Neuronal stem cell (in vitro differentiated cells): ENCODE measurements at regions not wholly inside any gene's neighbourhood (a gene's known extent, or its start where the extent isn't known, plus 50 kb on each side); places are given as distances from the start of the nearest gene placed in this dataset.

ENCODE experiments used
- DNase-seq: peaks from one replicate; pipeline ENCODE4 v3.0.0-alpha.2; 2013; ENCODE audit warnings: low spot score
- H2AFZ ChIP-seq: one replicate; pipeline ENCODE4 v1.6.1; 2013; ENCODE audit warnings: mild to moderate bottlenecking, low read length, inconsistent platforms
- H2AK5ac ChIP-seq: 2 replicates; pipeline ENCODE4 v1.6.1; 2013; ENCODE audit warnings: low read depth, mild to moderate bottlenecking, inconsistent platforms, low read length, moderate library complexity, mixed read lengths
- H2BK120ac ChIP-seq: 2 replicates; pipeline ENCODE4 v1.6.1; 2013; ENCODE audit warnings: low read depth, mild to moderate bottlenecking, inconsistent platforms, low read length, moderate library complexity, mixed read lengths
- H2BK12ac ChIP-seq: one replicate; pipeline ENCODE4 v1.6.1; 2013; ENCODE audit warnings: low read length, inconsistent platforms
- H2BK15ac ChIP-seq: 2 replicates; pipeline ENCODE4 v1.6.1; 2013; ENCODE audit warnings: mild to moderate bottlenecking, low read length, inconsistent platforms, mixed read lengths
- H2BK5ac ChIP-seq: one replicate; pipeline ENCODE4 v1.6.1; 2013; ENCODE audit warnings: inconsistent platforms, mild to moderate bottlenecking, low read length, moderate library complexity
- H3K14ac ChIP-seq: one replicate; pipeline ENCODE4 v1.6.1; 2013; ENCODE audit warnings: low read length, inconsistent platforms
- H3K18ac ChIP-seq: 2 replicates; pipeline ENCODE4 v1.6.1; 2013; ENCODE audit warnings: low read length, inconsistent platforms
- H3K23ac ChIP-seq: 2 replicates; pipeline ENCODE4 v1.6.1; 2013; ENCODE audit warnings: low read depth, mild to moderate bottlenecking, mixed read lengths, low read length, inconsistent platforms; ENCODE audit not compliant: poor library complexity
- H3K27ac ChIP-seq: replicated peaks from 3 replicates; pipeline ENCODE4 v1.5.1; 2013; ENCODE audit warnings: low read length, inconsistent platforms
- H3K27me3 ChIP-seq, 3 experiments: 2 replicates each; pipeline ENCODE4 v1.6.1; 2013; ENCODE audit warnings: low read length in 3 of 3, mild to moderate bottlenecking in 2 of 3, inconsistent platforms in 1 of 3, low read depth in 1 of 3, mixed read lengths in 1 of 3, moderate library complexity in 1 of 3; ENCODE audit not compliant: control insufficient read depth in 3 of 3, insufficient read depth in 3 of 3
- H3K36me3 ChIP-seq, 2 donors: replicated peaks in 1 of 2; 2 replicates each; pipeline ENCODE4 v1.6.1; 2013; ENCODE audit warnings: low read length in 2 of 2; ENCODE audit not compliant: control insufficient read depth in 2 of 2, insufficient read depth in 2 of 2
- H3K4ac ChIP-seq: 2 replicates; pipeline ENCODE4 v1.6.1; 2013; ENCODE audit warnings: inconsistent platforms, mild to moderate bottlenecking, low read length, moderate library complexity
- H3K4me1 ChIP-seq, 2 donors: 1 replicate in 1 of 2; 2 replicates in 1 of 2; pipeline ENCODE4 v1.6.1; 2013; ENCODE audit warnings: low read length in 2 of 2, low read depth in 1 of 2; ENCODE audit not compliant: control insufficient read depth in 2 of 2, insufficient read depth in 1 of 2
- H3K4me2 ChIP-seq: one replicate; pipeline ENCODE4 v1.6.1; 2013; ENCODE audit warnings: mild to moderate bottlenecking, low read length, inconsistent platforms; ENCODE audit not compliant: insufficient read depth, poor library complexity, severe bottlenecking
- H3K4me3 ChIP-seq, 2 donors: 2 replicates each; pipeline ENCODE4 v1.5.1; 2013; ENCODE audit warnings: low read length in 2 of 2, mild to moderate bottlenecking in 2 of 2, inconsistent platforms in 1 of 2, moderate library complexity in 1 of 2
- H3K79me1 ChIP-seq: one replicate; pipeline ENCODE4 v1.6.1; 2013; ENCODE audit warnings: low read depth, mild to moderate bottlenecking, inconsistent platforms, low read length, moderate library complexity
- H3K9ac ChIP-seq: one replicate; pipeline ENCODE4 v1.6.1; 2013; ENCODE audit warnings: mild to moderate bottlenecking, low read depth, low read length, inconsistent platforms; ENCODE audit not compliant: poor library complexity
- H3K9me3 ChIP-seq, 2 donors: replicated peaks in 1 of 2; 2 replicates each; pipeline versions ENCODE3 to v1.6.1; 2013; ENCODE audit warnings: low read length in 2 of 2, mild to moderate bottlenecking in 2 of 2, inconsistent platforms in 1 of 2, low read depth in 1 of 2, mixed read lengths in 1 of 2, moderate library complexity in 1 of 2; ENCODE audit not compliant: control insufficient read depth in 2 of 2, insufficient read depth in 1 of 2
- H4K8ac ChIP-seq: one replicate; pipeline ENCODE4 v1.6.1; 2013; ENCODE audit warnings: low read depth, mild to moderate bottlenecking, inconsistent platforms, low read length, moderate library complexity
- H4K91ac ChIP-seq: one replicate; pipeline ENCODE4 v1.6.1; 2013; ENCODE audit warnings: low read length, low read depth, mild to moderate bottlenecking, inconsistent platforms; ENCODE audit not compliant: poor library complexity
- WGBS, 2 donors: extraction: QIAGEN DNeasy Blood & Tissue Kit; methylation state at CpG; one replicate each; pipeline ENCODE4 v1.1.7; 2013; ENCODE audit warnings: missing lambda C conversion rate in 2 of 2, mixed read lengths in 1 of 2; ENCODE audit not compliant: insufficient read length in 2 of 2, insufficient replicate concordance in 1 of 2; ENCODE audit errors: extremely low coverage in 2 of 2; 5-methylcytosine and 5-hydroxymethylcytosine counted together

DNA sequence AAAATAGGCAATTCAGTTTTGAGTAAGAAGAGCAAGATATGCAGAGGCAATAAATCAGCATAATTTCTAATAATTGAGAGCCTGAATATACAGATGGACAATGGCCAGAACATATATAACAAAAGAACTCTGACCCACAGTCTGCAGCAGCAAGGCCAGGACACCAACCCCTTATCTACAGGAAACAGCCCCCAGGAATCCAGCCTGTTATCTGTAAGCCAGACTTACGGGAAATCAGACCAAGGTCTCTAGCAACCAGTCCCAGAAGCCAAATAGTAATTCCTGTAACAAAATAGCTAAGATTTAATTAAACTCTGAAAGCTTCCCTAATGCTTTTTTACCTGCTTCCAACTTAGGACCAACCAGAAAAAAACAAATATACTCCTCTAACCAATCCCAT lies 434.5 kb upstream of the GYPC start:
- Histone ChIP-seq H3K18ac (no peak overlapping the region), H2BK5ac (no peak overlapping the region), H2BK15ac (no peak overlapping the region), H2AK5ac (no peak overlapping the region), H3K4ac (no peak overlapping the region), H3K4me2 (no peak overlapping the region), H2BK120ac (no peak overlapping the region), H3K27ac (no peak overlapping the region), H2BK12ac (no peak overlapping the region), H3K4me3 (no peak overlapping the region), H2AFZ (no peak overlapping the region), H3K9me3 (peaks cover 0 to 2% of the 10 kb centered on the region in 2 donors), H3K9ac (no peak overlapping the region), H3K79me1 (no peaks in the 10 kb centered on the region), H3K27me3 (no peaks in the 10 kb centered on the region), H3K36me3 (no peaks in the 10 kb centered on the region), H3K4me1 (no peaks in the 10 kb centered on the region), H4K91ac (no peak overlapping the region), H4K8ac (no peak overlapping the region), H3K14ac (no peak overlapping the region), H3K23ac (no peak overlapping the region)
- no peak for DNase-seq
- no CpG with 5 or more reads among the region's 1 CpG for WGBS, 2 donors

DNA sequence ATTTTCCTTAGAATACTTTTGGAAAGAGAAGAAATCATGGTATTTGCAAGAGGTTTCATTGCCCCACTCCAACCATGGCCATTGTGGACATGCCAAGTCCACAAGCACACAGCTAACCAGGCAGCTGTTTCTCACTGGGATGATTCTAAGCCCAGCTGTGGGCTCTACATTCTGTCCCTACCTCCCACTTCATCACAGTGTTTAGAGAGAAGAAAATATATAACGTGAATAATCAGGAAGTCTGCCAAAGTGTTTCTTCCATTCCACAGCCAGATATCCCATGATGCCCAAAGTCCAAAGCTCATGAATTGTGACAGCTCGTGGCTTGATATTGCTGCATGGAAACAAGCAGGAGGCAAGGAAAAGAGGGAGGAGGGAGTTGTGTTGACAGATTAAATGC lies 433.7 kb upstream of the GYPC start:
- no peak overlapping the region for H2BK15ac ChIP-seq
- H3K4me2 ChIP-seq = no peak overlapping the region
- no peak overlapping the region for H2AK5ac ChIP-seq
- H3K4me1 ChIP-seq = no peaks in the 10 kb centered on the region
- H3K36me3 ChIP-seq = no peaks in the 10 kb centered on the region
- no CpG with 5 or more reads among the region's 2 CpGs for WGBS, 2 donors
- no peaks in the 10 kb centered on the region for H3K79me1 ChIP-seq
- H2AFZ ChIP-seq = no peak overlapping the region
- no peaks in the 10 kb centered on the region for H3K27me3 ChIP-seq
- peaks cover 0 to 2% of the 10 kb centered on the region in 2 donors for H3K9me3 ChIP-seq
- no peak overlapping the region for H4K91ac ChIP-seq
- no peak overlapping the region for H2BK120ac ChIP-seq
- H3K9ac ChIP-seq = no peak overlapping the region
- no peak overlapping the region for H3K14ac ChIP-seq
- no peak overlapping the region for H3K27ac ChIP-seq
- no peak overlapping the region for H3K4ac ChIP-seq
- no peak overlapping the region for H3K18ac ChIP-seq
- H3K23ac ChIP-seq = no peak overlapping the region
- H4K8ac ChIP-seq = no peak overlapping the region
- H3K4me3 ChIP-seq = no peak overlapping the region
- H2BK5ac ChIP-seq = no peak overlapping the region
- DNase-seq = no peak
- H2BK12ac ChIP-seq = no peak overlapping the region

DNA sequence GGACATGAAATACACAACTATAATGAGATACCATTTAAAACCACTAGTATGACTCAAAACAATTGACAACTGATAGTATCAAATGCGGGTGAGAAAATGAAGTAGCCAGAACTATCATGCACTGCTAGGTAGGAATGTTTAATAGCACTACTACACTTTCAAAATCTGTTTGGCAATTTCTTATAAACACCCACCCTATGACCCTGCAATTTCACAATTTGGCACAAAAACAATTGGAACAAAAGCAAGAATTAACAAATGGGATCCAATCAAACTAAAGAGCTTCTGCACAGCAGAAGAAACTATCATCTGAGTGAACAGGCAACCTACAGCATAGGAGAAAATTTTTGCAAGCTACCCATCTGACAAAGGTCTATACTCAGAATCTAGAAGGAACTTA lies 431.2 kb upstream of the GYPC start:
- no peak overlapping the region for H2BK120ac ChIP-seq
- H3K36me3 ChIP-seq = no peaks in the 10 kb centered on the region
- H2BK12ac ChIP-seq = no peak overlapping the region
- H3K79me1 ChIP-seq = no peaks in the 10 kb centered on the region
- no peak overlapping the region for H3K4me2 ChIP-seq
- no peaks in the 10 kb centered on the region for H3K9me3 ChIP-seq
- H3K4ac ChIP-seq = no peak overlapping the region
- no peak overlapping the region for H3K27ac ChIP-seq
- H3K14ac ChIP-seq = no peak overlapping the region
- H2AK5ac ChIP-seq = no peak overlapping the region
- no peak overlapping the region for H3K4me3 ChIP-seq
- no peak overlapping the region for H2BK15ac ChIP-seq
- H2BK5ac ChIP-seq = no peak overlapping the region
- no peak overlapping the region for H4K91ac ChIP-seq
- no peak overlapping the region for H3K23ac ChIP-seq
- H3K4me1 ChIP-seq = no peaks in the 10 kb centered on the region
- no peaks in the 10 kb centered on the region for H3K27me3 ChIP-seq
- no peak overlapping the region for H4K8ac ChIP-seq
- H2AFZ ChIP-seq = no peak overlapping the region
- H3K9ac ChIP-seq = no peak overlapping the region
- no CpG with 5 or more reads among the region's 1 CpG for WGBS, 2 donors
- no peak overlapping the region for H3K18ac ChIP-seq
- DNase-seq = no peak

DNA sequence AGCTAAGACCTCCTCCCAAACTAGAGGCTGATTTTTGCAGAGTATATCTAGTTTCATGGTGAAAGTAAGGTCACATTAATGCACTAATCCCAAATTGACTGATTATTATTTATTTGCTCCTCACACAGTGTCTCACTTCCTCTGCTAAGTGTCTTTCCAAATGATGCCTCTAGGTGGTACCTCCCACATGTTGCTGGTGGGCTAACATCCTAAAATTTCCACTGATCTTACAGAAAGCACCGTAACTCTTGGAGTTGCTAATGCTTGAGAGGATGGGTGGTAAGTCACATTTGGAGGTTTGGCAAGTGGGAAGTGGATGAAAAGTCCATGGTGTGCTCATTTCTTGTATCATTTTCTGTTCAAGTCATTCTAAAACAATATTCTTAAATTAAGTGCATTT lies 428.7 kb upstream of the GYPC start:
- no peak overlapping the region for H2AK5ac ChIP-seq
- H4K8ac ChIP-seq = no peak overlapping the region
- no peak overlapping the region for H3K4ac ChIP-seq
- no peak overlapping the region for H3K23ac ChIP-seq
- H3K4me3 ChIP-seq = no peak overlapping the region
- no peak for DNase-seq
- no peak overlapping the region for H4K91ac ChIP-seq
- no peaks in the 10 kb centered on the region for H3K79me1 ChIP-seq
- H2BK5ac ChIP-seq = no peak overlapping the region
- H2BK15ac ChIP-seq = no peak overlapping the region
- no peaks in the 10 kb centered on the region for H3K36me3 ChIP-seq
- WGBS, 2 donors = no CpG with 5 or more reads among the region's 1 CpG
- H3K9me3 ChIP-seq = no peaks in the 10 kb centered on the region
- H3K9ac ChIP-seq = no peak overlapping the region
- H3K27me3 ChIP-seq = no peaks in the 10 kb centered on the region
- no peak overlapping the region for H2BK120ac ChIP-seq
- H3K4me2 ChIP-seq = no peak overlapping the region
- no peak overlapping the region for H3K18ac ChIP-seq
- H2BK12ac ChIP-seq = no peak overlapping the region
- H3K4me1 ChIP-seq = no peaks in the 10 kb centered on the region
- no peak overlapping the region for H3K27ac ChIP-seq
- H2AFZ ChIP-seq = no peak overlapping the region
- no peak overlapping the region for H3K14ac ChIP-seq
